SK-N-SH (cell line): ENCODE measurements at regions not wholly inside any gene's neighbourhood (a gene's known extent, or its start where the extent isn't known, plus 50 kb on each side); places are given as distances from the start of the nearest gene placed in this dataset.

Source experiments
- RCOR1 ChIP-seq: fragments of 150-350 bp; IDR thresholded peaks from 2 replicates; pipeline ENCODE4 v1.6.1; 2017; ENCODE audit warnings: antibody characterized with exemption, low read length
- TF ChIP-seq, protein P1 (sequence below): fragments of 200-600 bp; sonication (generic); IDR thresholded peaks from 2 replicates; pipeline ENCODE4 v1.6.1; 2017; ENCODE audit warnings: antibody characterized with exemption, mild to moderate bottlenecking, moderate library complexity
- TF ChIP-seq, protein P2 (sequence below): IDR thresholded peaks from 2 replicates; pipeline ENCODE4 v1.6.1; 2012; ENCODE audit warnings: mild to moderate bottlenecking, low read depth, low read length, moderate library complexity

DNA sequence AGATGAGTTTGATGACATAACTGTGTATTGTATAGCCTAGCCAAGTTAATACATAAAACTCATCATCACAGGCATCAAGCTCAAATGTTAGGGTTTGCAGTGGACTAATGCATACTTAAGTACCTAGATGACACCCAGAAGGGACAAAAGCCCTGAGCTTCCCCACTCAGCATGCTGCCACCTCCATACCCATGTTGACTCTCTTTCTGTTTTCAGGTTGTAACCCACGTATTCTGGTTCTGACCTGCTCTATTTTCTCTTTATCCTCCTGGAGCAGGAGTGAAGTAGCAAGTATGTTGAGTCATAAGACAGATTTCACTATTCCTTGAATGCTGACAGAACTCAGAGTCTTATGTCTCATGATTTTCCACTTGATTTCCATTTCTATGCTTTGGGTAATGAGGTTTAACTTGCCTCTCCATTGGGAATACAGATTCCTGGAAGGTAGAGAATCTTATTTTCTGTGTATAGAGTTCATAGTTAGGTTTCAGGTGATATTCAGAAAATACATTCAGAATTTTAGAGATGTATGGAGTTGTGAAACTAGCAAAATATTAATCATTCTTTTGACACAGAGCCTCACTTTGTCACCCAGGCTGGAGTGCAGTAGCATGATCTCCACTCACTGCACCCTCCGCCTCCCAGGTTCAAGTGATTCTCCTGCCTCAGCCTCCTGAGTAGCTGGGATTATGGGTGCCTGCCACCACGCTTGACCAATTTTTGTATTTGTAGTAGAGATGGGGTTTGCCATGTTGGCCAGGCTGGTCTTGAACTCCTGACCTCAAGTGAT lies 122.5 kb upstream of the KCNJ15 start:
- TF ChIP-seq, protein P1, sequence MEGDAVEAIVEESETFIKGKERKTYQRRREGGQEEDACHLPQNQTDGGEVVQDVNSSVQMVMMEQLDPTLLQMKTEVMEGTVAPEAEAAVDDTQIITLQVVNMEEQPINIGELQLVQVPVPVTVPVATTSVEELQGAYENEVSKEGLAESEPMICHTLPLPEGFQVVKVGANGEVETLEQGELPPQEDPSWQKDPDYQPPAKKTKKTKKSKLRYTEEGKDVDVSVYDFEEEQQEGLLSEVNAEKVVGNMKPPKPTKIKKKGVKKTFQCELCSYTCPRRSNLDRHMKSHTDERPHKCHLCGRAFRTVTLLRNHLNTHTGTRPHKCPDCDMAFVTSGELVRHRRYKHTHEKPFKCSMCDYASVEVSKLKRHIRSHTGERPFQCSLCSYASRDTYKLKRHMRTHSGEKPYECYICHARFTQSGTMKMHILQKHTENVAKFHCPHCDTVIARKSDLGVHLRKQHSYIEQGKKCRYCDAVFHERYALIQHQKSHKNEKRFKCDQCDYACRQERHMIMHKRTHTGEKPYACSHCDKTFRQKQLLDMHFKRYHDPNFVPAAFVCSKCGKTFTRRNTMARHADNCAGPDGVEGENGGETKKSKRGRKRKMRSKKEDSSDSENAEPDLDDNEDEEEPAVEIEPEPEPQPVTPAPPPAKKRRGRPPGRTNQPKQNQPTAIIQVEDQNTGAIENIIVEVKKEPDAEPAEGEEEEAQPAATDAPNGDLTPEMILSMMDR, result no peak
- no peak for TF ChIP-seq RCOR1
- TF ChIP-seq, protein P2, sequence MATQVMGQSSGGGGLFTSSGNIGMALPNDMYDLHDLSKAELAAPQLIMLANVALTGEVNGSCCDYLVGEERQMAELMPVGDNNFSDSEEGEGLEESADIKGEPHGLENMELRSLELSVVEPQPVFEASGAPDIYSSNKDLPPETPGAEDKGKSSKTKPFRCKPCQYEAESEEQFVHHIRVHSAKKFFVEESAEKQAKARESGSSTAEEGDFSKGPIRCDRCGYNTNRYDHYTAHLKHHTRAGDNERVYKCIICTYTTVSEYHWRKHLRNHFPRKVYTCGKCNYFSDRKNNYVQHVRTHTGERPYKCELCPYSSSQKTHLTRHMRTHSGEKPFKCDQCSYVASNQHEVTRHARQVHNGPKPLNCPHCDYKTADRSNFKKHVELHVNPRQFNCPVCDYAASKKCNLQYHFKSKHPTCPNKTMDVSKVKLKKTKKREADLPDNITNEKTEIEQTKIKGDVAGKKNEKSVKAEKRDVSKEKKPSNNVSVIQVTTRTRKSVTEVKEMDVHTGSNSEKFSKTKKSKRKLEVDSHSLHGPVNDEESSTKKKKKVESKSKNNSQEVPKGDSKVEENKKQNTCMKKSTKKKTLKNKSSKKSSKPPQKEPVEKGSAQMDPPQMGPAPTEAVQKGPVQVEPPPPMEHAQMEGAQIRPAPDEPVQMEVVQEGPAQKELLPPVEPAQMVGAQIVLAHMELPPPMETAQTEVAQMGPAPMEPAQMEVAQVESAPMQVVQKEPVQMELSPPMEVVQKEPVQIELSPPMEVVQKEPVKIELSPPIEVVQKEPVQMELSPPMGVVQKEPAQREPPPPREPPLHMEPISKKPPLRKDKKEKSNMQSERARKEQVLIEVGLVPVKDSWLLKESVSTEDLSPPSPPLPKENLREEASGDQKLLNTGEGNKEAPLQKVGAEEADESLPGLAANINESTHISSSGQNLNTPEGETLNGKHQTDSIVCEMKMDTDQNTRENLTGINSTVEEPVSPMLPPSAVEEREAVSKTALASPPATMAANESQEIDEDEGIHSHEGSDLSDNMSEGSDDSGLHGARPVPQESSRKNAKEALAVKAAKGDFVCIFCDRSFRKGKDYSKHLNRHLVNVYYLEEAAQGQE, result no peak
